Motor neuron (in vitro differentiated cells): ENCODE measurements at regions not wholly inside any gene's neighbourhood (a gene's known extent, or its start where the extent isn't known, plus 50 kb on each side); places are given as distances from the start of the nearest gene placed in this dataset.

ENCODE experiments used
- ATAC-seq, 8 experiments: fragments of 200-7000 bp; cut with Tn5 transposase; replicated peaks in 6 of 8; 2 replicates each; pipeline ENCODE4 v1.8.0; 2021; ENCODE audit warnings: mild to moderate bottlenecking in 8 of 8, moderate library complexity in 8 of 8
- H3K27ac ChIP-seq, 2 donors: fragments of 250-450 bp; sonication (Bioruptor Pico); 2 replicates each; pipeline ENCODE4 v1.9.0; 2021; ENCODE audit warnings: antibody characterized with exemption in 2 of 2, mild to moderate bottlenecking in 2 of 2, moderate library complexity in 1 of 2
- H3K4me1 ChIP-seq, 2 donors: fragments of 250-450 bp; sonication (Bioruptor Pico); replicated peaks in 1 of 2; 2 replicates each; pipeline ENCODE4 v1.6.1; 2021; ENCODE audit warnings: antibody characterized with exemption in 2 of 2, mild to moderate bottlenecking in 2 of 2, moderate library complexity in 1 of 2
- H3K4me3 ChIP-seq, 5 donors: fragments of 250-450 bp; sonication (Bioruptor Pico); 2 replicates each; pipeline ENCODE4 v1.9.0; 2021; ENCODE audit warnings: antibody characterized with exemption in 5 of 5, mild to moderate bottlenecking in 5 of 5, moderate library complexity in 4 of 5
- WGBS, 10 experiments: fragments of 450-650 bp; shearing (Covaris generic); methylation state at CpG; one replicate each; pipeline ENCODE4 v1.0.0; 2022; 5-methylcytosine and 5-hydroxymethylcytosine counted together
- in situ Hi-C, 9 experiments: fragments of 400-800 bp; cut with MboI; loops; one replicate each; pipeline ENCODE4 v1.15.0; 2021; ENCODE audit warnings: low sequenced_read_pairs in 9 of 9, low pct_unique_long_range_greater_than_20kb in 2 of 9; ENCODE audit not compliant: unreplicated experiment in 9 of 9

DNA sequence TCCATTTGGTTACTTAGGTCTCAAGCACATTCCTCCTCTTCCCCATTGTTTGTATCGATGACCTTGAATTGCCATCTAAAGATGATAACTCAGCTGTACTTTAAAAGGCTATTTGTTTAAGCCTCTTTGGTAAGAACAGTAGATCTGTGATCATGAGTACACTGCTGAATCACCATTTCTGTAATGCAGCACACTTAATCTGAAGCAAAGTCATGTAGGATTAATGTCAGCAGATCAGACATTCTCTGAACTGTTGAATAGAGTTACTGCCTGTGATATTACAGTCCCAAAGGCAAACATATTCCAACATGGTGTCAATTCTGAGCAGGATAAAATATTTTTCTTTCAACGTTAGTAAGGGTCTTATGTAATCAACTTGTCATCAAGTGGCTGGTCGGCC is 631.6 kb downstream of the TECRL start:
- Histone ChIP-seq H3K4me3 (no peak overlapping the region), H3K4me1 (no peaks in the 10 kb centered on the region), H3K27ac (no peak overlapping the region)
- 0 to 100% (median 62%) methylated on average over 1 to 3 of the region's 3 CpGs for WGBS, 10 experiments
- ATAC-seq: no peak
- in situ Hi-C loops: no loop called here

DNA sequence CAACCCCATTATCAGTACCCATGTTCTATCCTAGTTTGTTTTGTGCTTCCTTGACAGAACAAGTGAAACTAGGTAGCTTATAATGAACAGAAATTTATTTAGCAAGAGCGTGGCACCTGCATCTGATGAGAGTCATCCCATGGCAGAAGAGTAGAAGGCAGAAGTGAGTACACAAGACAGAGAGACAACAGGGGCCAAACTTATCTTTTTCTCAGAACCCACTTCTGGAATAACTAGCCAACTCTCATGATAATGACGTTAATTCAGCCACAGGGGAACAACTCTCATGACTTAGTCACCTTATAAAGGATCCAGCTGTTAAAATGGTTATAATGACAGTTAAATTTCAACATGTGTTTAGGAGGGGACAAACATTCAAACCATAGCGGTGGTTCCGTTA is 644.9 kb downstream of the TECRL start:
- 0 to 100% (median 83%) methylated on average over 1 to 4 of the region's 4 CpGs for WGBS, 10 experiments
- H3K27ac ChIP-seq: no peak overlapping the region
- H3K4me3 ChIP-seq: no peak overlapping the region
- in situ Hi-C loops: no loop called here
- no peak for ATAC-seq
- no peaks in the 10 kb centered on the region for H3K4me1 ChIP-seq

DNA sequence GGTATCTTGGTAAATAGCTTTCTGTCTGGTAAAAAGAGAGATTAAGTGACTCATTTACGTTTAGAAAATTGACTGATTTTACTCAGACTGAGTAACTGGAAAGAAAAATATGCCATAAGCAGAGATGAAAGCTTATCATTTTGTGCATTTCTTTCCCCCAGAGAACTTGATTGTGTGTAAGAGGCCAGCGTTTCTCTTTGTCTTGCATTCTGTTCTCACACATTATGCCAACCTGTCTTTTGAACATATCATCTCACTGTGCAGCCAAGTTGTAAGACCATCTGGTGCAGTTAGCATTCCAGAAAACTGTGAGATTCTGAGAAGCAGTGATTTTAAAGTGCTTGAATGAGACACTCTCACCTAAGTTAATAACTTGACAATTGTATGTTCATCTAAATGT is 651.3 kb downstream of the TECRL start:
- no peak overlapping the region for H3K27ac ChIP-seq
- no peak for ATAC-seq
- WGBS, 10 experiments: 0 to 100% (median 36%) methylated on average over 1 to 2 of the region's 2 CpGs

DNA sequence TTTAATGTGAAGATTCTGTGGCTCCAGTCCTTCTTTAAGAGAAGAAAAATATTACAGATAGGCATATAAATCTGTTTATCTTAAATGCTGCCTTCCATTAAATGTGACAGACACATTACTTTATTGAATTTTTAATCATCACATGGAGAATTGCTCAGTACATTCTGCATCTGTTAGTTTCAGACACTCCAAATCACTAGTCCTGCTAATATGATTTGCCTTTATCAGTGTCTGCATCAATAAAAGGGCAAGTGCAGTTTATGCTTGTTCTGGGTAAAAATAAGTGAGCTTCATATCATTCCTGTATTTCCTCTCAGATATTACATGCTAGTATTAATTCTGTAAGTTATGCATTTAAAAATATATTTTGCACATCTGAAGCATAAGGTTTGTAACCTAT is 666.4 kb downstream of the TECRL start:
- H3K4me1 ChIP-seq: no peaks in the 10 kb centered on the region
- no peak overlapping the region for H3K4me3 ChIP-seq
- in situ Hi-C loops: no loop called here
- no peak overlapping the region for H3K27ac ChIP-seq
- no peak for ATAC-seq

More for the DNA sequence above, 651.3 kb downstream of the TECRL start:
- no peaks in the 10 kb centered on the region for H3K4me1 ChIP-seq
- H3K4me3 ChIP-seq: no peak overlapping the region
- in situ Hi-C loops: no loop called here

DNA sequence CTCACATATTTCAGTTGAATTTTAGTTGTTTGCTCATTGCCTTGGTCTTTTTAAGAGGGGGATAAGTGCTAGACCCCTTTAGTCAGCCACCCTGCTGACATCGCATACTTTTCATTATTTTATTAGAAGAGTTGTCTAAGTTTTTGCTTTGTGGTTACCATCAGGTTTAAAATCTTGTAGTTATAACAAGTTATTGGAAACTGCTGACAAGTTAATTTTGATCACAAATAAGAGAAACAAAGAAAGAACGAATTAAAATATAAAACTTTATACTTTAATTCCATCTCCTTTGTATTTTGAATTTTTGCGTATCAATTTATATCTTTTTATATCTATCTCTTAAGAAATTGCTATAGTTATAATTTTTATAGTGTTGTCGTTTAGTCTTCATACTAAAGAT is 679.7 kb downstream of the TECRL start:
- ATAC-seq: no peak
- H3K4me3 ChIP-seq: no peak overlapping the region
- in situ Hi-C loops: no loop called here
- H3K27ac ChIP-seq: no peak overlapping the region
- WGBS, 10 experiments: 16 to 97% (median 78%) methylated on average over 3 to 4 of the region's 4 CpGs
- H3K4me1 ChIP-seq: no peaks in the 10 kb centered on the region

DNA sequence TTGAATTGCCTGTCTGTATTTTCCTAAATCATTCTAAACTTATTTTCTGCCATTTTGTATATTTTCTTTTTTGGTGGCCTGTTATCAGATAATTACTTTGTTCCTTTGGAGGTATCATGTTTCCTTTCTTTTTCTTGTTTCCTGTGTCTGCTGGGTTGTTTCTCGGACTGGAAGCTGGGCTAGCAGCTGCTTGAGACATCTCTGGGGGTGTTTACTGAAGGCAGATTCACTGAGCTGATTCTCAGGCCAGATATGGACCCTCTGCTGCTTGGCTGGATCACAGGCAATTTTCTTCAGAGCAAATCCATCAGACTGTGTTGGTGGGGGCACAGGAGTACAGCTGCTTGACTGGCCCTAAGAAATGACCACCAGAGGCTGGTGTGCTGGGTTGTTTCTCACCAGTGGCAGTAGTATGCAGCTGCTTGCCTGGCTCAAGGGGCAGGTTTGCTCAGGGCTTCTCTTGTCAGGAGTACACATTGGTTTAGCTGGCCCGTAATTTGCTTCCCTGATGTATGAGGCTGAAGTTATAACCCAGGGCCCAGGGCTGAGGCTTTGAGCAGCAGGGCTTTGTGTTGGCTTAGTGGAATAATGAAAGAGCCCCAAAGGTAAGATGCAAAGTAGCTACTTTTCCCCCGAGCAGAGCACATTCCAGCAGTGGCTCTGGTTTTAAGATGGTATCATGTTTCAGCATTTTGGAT is 680.6 kb downstream of the TECRL start:
- Histone ChIP-seq H3K4me3 (no peak overlapping the region), H3K27ac (no peak overlapping the region), H3K4me1 (no peaks in the 10 kb centered on the region)
- no peak for ATAC-seq
- WGBS, 10 experiments: 0 to 71% (median 17%) methylated on average over 1 to 3 of the region's 3 CpGs; no CpG with 5 or more reads in 3 of the 10 experiments
- in situ Hi-C loops: no loop called here

DNA sequence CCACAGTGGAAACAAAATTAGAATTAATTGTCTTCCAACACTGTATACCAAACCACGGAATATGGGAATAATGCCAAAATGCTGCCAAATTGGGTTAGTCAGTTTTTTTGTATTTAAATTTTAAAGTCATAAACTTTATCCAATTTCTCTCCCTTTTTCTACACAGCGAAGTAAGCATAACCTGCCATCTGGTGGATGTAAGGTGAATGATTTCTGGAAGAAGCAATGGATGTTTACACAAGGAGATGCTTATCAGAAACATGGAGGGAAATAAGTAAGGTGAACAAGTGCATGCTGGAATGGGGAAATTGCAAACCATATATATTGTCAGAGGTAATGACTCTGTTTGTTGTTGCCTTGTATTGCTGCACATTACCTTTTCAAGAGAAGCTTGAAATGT is 691.9 kb downstream of the TECRL start:
- no peaks in the 10 kb centered on the region for H3K4me1 ChIP-seq
- 7 to 100% (median 35%) methylated on average over 1 to 2 of the region's 2 CpGs for WGBS, 10 experiments
- in situ Hi-C loops: no loop called here
- ATAC-seq: peak in 2 of 8 experiments; percentile 34 to 64
- H3K4me3 ChIP-seq: no peak overlapping the region
- H3K27ac ChIP-seq: no peak overlapping the region

DNA sequence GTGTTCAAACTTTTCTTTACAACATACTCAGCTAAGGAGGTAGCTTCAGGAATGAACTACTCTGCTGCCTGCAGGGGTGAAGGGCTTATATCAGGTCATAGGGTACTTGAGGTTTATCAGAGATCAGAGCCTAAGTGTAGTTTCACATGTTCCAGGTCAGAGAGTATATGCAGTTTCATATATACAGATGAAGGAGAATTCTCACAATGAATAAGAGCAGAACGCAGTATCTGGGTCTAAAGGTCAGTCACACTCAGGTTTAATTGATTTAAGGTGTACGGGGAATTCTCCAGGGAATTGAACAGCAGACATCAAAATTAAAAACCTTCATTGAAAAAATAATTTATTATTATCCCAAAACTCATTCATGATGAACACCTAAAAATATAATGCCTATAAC is 700.6 kb downstream of the TECRL start:
- Histone ChIP-seq H3K4me1 (no peaks in the 10 kb centered on the region), H3K27ac (no peak overlapping the region), H3K4me3 (no peak overlapping the region)
- WGBS, 10 experiments: 0 to 100% (median 94%) methylated on average over 1 to 2 of the region's 2 CpGs; no CpG with 5 or more reads in 1 of the 10 experiments
- in situ Hi-C loops: no loop called here
- no peak for ATAC-seq

DNA sequence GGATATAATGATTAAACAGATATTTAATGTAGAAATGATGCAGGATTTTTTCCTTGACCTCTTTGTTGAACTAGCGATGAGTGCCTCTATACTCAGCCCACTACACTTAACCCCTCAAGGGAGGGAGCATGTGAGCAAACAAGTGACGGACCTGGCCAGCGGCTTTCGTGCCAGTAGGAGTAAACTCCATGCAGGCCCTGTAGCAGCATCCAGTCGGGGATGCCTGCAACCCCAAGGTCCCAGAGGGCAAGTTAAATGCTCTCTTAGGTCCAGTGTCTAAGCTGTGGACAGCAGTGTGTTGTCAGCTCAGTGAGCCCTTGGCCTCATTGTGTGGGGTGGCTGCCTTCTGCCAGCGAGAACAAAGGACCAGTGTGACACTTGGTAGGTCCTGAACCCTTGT is 708.7 kb downstream of the TECRL start:
- H3K4me1 ChIP-seq: no peaks in the 10 kb centered on the region
- 8 to 100% (median 66%) methylated on average over 1 to 5 of the region's 6 CpGs; no CpG with 5 or more reads in 2 of the 10 experiments for WGBS, 10 experiments
- no peak for ATAC-seq
- in situ Hi-C loops: no loop called here
- no peak overlapping the region for H3K27ac ChIP-seq
- no peak overlapping the region for H3K4me3 ChIP-seq

DNA sequence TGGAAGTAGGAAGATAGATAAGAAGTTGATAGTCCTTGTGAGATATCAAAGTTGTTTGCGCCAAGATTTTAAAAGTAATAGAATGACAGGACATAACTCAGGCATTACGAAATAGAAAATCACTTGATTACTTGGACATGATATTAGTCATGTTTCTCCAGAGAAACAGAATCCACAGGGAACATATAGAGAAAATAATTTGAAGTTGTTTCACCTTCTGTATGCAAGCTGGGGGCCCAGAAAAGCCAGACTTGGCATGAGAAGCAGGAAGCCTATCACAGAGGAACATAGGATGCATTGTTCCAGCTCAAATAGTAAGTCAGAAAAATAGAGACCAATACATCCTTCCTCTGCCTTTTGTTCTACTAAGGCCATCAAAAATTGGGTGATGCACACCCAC is 715.9 kb downstream of the TECRL start:
- 16 to 100% (median 70%) methylated on average over 1 to 2 of the region's 2 CpGs; no CpG with 5 or more reads in 2 of the 10 experiments for WGBS, 10 experiments
- Histone ChIP-seq H3K27ac (no peak overlapping the region), H3K4me1 (no peaks in the 10 kb centered on the region), H3K4me3 (no peak overlapping the region)
- no peak for ATAC-seq
- in situ Hi-C loops: no loop called here

DNA sequence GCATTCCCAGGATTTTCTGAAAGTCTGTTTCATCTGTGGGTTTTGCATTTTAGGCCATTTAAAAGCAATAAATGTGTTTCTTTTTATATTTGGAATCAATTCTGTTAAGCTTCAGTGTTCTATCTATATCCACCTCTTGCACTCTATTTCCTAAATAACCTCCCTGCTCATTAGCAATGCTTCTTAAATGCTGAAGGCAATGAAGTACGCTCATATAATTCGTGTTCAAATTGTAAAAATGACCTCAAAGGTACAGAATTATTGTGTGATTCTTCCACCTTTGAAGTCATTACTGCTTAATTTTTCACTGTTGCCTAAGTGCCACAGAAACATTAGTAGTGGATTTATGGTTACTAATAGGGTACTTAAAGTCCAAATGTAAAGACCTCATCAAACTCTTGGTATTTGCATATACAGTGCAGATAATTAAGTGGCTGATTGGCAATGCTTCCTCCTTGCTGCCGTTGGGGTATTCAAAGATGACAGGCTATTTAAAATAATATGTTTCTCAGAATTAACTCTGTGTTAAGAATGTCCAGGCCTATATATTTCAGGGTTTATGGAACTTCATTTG is 730.8 kb downstream of the TECRL start:
- Histone ChIP-seq H3K4me1 (peaks cover 0 to 3% of the 10 kb centered on the region in 2 donors), H3K27ac (no peak overlapping the region), H3K4me3 (no peak overlapping the region)
- peak in 5 of 8 experiments; percentile 12 to 91 (median 27) for ATAC-seq
- 0 to 83% (median 67%) methylated on average over 1 to 3 of the region's 3 CpGs; no CpG with 5 or more reads in 1 of the 10 experiments for WGBS, 10 experiments
- in situ Hi-C loops: no loop called here

DNA sequence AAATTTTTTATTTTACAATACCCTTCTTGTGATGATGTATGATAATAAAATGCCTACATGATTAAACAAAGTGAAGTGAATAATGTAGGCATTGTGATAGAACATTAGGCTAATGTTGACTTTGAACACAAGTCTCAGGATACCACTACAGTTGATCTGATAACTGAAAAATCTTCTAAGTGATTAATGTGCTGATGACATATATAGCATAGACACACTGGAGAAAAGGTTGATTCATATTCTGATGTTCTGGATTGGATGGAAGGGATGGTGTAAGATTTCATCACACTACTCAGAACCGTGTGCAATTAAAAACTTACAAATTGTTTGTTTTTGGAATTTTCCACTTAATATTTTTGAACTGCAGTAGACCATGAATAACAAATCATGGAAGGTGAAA is 738.5 kb downstream of the TECRL start:
- peak in 2 of 8 experiments; percentile 44 to 87 for ATAC-seq
- in situ Hi-C loops: no loop called here
- WGBS, 10 experiments: 0 to 89% (median 37%) methylated on average over 1 of the region's 1 CpG; no CpG with 5 or more reads in 2 of the 10 experiments

DNA sequence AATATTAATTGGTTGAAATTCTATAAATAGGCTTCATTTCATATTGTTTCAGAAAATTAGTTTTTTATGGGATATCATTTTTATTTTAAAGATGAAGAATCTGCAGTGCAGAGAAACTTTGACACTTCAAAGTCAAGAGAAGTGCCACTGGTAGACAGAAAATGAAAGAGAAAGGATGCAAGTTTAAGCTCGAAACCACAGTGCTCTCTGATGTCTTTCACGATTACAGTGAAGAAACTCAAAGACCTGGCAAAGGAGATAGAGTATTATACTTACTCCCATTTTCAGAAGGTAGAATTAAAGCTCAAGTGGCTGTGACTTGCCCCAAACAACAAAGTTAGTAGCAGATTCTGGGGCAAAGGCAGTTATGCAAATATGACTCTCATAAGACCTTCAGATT is 745.4 kb downstream of the TECRL start:
- ATAC-seq: no peak
- H3K4me1 ChIP-seq: no peaks in the 10 kb centered on the region
- in situ Hi-C loops: no loop called here
- 0 to 100% (median 65%) methylated on average over 2 of the region's 2 CpGs; no CpG with 5 or more reads in 1 of the 10 experiments for WGBS, 10 experiments
- no peak overlapping the region for H3K4me3 ChIP-seq
- H3K27ac ChIP-seq: no peak overlapping the region

More for the DNA sequence above, 738.5 kb downstream of the TECRL start:
- H3K27ac ChIP-seq: no peak overlapping the region
- H3K4me3 ChIP-seq: no peak overlapping the region
- H3K4me1 ChIP-seq: no peaks in the 10 kb centered on the region

DNA sequence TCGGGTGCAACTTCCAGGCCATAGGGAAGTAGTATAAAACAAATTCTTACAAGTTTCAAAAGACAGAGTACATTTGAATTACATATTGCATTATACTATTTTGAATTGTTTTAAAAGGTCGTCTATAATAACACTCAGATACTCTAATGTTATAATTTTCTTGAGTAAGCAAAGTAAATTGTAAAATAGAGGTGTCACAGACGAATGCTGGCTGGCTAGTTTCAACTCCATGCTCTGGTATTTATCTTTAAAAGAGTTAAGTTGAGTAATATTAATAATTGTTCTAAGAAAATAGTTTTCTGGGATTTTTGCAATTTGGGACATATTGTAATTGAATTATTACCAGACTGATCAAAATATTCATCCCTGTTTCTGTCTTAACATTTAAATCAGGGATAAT is 764.9 kb downstream of the TECRL start:
- 0 to 100% (median 70%) methylated on average over 1 to 3 of the region's 3 CpGs for WGBS, 10 experiments
- no peak overlapping the region for H3K4me3 ChIP-seq
- no peak for ATAC-seq
- in situ Hi-C loops: no loop called here
- H3K27ac ChIP-seq: no peak overlapping the region
- peaks cover 0 to 3% of the 10 kb centered on the region in 2 donors for H3K4me1 ChIP-seq
